HG03571 (cell line): ENCODE measurements at regions not wholly inside any gene's neighbourhood (a gene's known extent, or its start where the extent isn't known, plus 50 kb on each side); places are given as distances from the start of the nearest gene placed in this dataset.
"Not testable (repeated sequence)": the region's sequence is repeated elsewhere in the genome, so short reads cannot be mapped to it uniquely, and the experiment has no call there.

ENCODE experiments used
- ATAC-seq: cut with Tn5 transposase; IDR thresholded peaks from one replicate; pipeline ENCODE4 v1.9.1; 2021; ENCODE audit not compliant: unreplicated experiment

GRCh38 chr5:21341948-21342261, 1353.9 kb upstream of the CDH18 start:
- not testable (repeated sequence) for ATAC-seq

DNA sequence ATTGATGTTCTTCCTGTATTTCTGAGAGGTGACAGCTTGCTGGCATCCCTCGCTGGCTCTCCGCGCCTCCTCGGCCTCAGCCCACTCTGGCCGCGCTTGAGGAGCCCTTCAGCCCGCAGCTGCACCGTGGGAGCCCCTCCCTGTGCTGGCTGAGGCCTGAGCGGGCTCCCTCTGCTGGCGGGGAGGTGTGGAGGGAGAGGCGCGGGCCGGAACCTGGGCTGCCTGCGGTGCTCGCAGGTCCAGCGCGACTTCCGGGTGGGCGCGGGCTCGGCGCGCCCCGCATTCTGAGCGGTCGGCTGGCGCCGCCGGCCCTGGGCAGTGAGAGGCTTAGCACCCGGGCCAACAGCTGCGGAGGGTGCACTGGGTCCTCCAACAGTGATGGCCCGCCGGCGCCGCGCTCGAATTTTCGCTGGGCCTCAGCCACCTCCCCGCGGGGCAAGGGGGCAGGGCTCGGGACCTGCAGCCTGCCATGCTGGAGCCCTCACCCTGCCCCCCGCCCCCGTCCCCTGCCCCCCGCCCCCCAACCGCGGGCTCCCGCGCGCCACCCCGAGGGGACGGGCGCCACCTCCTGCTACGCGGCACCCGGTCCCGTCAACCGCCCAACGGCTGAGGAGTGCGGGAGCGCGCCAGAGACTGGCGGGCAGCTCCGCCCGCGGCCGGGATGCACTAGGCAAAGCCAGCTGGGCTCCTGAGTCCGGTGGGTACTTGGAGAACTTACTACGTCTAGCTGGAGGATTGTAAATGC, 1353.4 kb upstream of the CDH18 start:
- not testable (repeated sequence) for ATAC-seq

- ATAC-seq: not testable (repeated sequence)
Observed at GRCh38 chr5:21340233-21340632, 1352.2 kb upstream of the CDH18 start.

DNA sequence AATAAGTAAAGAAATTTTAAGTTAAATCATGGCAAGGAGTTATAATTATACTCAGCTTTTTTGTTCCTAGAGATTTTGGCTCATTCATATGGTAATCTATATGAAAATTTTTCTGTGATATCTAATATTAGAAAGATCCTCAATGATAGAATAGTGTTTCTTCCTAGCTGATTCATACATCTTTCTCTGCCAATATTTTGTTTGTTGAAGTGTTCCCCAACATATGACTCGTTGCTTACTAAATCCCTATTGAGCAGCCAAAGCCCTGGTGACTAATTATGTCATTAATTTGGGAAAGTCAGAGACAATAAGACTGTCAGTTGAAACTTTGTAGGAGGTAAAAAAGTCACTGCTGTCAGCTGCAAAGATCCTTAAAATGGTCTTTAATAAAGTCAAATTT, 1348.5 kb upstream of the CDH18 start:
- ATAC-seq: not testable (repeated sequence)

DNA sequence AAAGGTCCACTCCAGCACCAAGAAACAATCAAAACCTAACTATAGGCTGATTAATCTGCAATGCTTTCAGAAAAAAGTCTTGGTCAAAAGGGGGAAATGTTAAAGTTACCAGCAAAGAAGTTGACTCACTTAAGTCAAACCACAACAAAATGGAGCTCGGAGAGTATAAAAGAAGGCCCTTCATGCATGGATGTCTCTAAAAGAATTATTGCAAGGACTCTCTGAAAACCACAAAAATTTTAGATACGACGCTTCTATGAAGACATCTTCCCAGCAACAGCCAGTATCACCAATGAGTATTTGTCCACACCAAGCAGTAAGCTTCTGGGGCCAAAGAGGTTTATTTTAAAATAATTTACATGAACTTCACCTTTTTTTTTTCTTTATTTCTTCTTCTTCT, 1327.4 kb upstream of the CDH18 start:
- ATAC-seq: not testable (repeated sequence)

DNA sequence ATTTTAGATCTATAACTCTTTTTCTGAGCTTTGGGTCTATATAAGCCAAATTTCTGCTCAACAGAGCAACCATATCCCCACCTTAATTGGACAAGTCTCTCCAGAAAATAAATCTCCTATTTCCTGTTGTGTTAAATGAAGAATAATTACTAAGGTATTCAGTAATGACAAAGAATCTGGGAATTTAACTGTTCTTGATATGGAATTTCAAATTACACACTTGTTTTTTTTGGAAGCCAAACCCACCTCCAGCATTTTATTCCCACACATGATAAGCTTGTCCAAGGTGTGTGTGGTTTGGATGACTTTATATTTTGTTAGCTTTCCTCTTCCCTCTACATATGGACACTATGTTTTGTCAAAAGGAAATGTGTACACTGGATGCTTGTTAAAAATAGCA, 1313.2 kb upstream of the CDH18 start:
- not testable (repeated sequence) for ATAC-seq

DNA sequence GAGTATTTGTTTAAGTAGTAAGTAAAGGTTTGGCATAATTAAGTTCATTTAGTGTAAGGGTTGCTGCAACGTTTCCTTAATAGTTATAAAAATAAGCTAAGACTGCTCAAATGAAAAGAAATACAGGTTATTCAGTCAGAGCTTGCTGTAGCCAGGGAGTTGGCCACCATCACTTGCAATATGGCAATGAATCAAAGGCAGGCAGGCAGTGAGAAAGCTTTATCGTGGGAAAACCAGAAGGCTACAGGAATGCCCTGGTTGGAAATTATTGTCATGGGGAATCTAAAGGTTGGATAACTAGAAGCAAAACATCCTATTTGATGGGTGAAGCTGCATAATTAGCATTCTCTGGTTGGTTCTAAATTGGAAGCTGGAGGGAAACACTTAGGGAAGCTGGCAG, 1286.4 kb upstream of the CDH18 start:
- ATAC-seq: not testable (repeated sequence)

DNA sequence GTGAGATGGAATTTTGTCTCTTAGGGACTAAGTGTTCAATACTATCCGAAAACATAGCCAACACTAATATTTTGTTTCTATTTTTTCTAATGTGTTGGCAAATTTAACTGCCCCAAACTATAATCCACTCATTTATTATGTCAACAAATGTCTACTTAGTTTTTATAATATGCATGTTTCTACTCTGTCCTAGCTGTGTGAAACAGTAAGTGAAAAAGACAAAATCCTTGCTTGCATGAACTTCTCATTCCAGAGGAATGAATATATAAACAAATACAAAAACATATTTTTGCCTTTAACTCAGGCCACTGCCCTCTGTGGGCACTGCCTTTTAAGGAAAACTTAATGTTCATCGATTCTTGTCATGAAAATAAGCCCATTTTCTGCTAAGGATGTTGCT, 1275.4 kb upstream of the CDH18 start:
- no peak for ATAC-seq

- no peak for ATAC-seq
Observed at GRCh38 chr5:21254161-21254560, 1266.2 kb upstream of the CDH18 start.

DNA sequence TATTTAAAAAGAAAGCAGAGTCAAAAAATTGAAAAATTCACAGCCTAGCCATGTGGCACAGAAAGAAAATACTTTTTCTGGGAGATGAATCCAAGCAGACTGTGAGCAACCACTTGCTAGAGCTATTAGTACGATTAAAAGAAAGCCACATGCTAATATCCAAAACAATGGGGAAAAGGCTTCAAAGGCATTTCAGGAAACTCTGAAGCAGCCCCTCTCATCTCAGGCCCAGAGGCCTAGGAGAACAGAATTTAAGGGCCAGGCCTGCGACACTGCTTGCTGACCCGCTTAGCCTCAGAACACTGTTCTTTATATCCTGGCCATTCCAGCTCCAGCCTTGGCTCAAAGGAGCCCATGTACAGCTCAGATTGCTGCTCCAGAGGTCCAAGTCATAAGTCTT, 1257.0 kb upstream of the CDH18 start:
- no peak for ATAC-seq

DNA sequence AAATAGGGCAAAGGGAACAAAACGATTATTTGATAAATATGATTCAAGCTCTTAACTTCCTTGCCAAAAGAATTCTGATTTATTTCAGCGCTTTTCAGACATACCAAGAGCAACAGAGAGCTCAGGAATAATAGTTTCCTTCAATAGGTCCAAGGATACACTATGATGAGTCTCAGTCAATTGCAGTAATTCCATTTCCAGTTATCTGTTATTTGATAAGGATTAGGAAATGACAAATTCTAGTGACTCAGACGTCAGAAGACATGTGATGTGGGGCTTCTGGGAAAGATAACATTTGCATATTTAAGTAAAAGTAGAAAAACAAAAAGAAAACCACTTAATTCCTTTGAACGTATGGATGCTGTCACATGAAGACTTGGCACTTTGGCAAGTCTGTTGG, 1250.8 kb upstream of the CDH18 start:
- no peak for ATAC-seq

DNA sequence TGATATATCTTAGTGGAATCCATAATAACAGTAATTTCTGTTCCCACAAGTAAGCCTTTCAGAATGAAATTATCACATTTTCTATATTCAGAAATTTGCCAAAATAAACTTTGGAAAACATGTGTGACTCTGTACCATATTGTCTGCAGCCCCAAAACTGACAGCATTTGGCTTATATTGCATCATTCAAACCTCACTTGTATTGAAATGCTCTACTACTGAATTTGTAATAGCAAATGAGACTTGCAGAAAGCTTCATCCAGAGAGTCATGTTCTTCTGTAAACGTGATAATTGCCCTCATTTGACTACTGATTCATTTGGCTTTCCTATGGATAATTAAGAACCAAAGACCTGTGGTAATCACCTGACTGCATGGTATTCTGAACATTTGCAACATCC, 1249.5 kb upstream of the CDH18 start:
- no peak for ATAC-seq

DNA sequence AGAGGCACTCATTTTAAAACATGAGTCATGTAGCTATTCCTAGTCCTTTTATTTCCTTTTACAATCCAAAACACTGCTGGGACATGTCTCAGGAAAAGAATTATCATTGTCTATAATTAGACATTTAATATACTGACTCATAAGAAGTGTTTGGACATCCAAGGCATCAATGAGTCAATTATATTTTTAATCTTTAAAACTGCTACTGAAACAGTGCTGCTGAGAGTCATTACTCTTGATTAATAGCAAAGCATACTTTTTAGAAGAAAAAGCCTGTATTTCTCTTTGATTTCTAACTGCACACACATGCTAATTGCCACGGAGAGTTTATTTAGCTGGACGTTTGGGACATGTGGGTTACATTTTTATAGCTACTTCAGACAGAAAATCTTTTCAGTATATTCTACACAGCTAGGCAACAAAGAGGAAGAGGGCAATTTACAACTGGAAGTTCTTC, 1249.0 kb upstream of the CDH18 start:
- no peak for ATAC-seq

GRCh38 chr5:21236104-21236503, 1248.1 kb upstream of the CDH18 start:
- ATAC-seq: no peak

DNA sequence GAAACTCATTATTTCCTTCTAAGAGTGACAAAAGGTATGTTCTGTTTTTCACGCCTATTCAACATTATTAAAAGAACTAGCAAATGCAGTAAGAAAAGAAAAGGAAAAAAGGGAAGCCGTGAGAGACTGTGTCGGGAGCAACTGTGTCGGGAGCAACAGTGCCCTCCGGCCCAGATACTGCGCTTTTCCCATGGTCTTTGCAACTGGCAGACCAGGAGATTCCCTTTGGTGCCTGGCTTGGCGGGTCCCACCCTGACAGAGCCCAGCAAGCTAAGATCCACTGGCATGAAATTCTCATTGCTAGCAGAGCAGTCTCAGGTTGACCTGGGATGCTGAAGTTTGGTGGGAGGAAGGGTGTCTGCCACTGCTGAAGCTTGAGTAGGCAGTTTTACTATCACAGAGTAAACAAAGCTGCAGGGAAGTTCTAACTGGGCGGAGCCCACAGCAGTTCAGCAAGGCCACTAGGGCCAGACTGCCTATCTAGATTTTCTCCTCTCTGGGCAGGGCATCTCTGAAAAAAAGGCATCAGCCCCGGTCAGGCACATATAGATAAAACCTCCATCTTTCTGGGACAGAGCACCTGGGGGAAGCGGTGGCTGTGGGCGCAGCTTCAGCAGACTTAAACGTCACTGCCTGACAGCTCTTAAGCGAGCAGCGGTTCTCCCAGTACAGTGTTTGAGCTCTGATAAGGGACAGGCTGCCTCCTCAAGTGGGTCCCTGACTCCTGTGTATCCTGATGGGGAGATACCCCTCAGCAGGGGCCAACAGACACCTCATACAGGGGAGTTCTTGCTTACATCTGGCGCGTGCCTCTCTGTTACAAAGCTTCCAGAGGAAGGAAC, 1237.4 kb upstream of the CDH18 start:
- ATAC-seq: no peak

GRCh38 chr5:21221616-21222015, 1233.6 kb upstream of the CDH18 start:
- ATAC-seq: no peak

- no peak for ATAC-seq
Observed at GRCh38 chr5:21219966-21220365, 1232.0 kb upstream of the CDH18 start.

DNA sequence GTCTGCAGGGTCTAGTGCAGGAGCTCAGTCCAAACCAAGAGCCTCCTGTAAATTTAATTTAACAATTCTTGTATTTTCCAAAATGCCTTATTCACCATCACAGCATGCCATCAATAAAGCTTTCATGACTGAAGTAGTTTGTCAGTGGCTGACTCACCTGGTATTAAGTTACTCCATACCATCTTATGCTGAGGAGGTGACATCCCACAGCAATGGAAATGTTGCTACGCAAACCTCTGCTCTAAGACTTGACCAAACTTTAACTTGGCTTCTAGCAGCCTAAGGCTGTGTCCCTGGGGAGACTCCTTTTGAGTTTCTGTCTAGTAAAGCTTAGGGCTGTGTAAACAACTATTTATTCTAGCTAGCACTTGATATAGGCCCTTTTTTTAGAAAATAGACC, 1231.3 kb upstream of the CDH18 start:
- no peak for ATAC-seq

DNA sequence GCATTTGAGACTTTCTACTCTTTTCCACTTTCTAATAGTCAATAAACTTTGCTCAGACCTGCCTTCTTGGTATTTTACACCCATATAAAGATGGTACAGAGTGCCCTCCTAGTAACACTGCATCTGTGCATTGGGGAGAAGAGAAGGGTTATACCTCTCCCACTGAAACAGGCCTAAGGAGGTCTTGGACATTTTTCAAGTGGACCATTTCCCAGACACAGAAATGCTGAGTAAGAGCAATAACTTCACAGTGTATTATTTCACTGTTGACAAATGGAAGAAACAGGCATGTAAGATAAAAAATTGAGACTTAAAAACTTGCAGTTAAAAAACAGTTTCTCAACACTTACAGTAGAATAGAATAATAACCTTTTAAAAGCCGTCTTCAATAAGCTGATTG, 1224.0 kb upstream of the CDH18 start:
- ATAC-seq: no peak

GRCh38 chr5:21209409-21209808, 1221.4 kb upstream of the CDH18 start:
- no peak for ATAC-seq

DNA sequence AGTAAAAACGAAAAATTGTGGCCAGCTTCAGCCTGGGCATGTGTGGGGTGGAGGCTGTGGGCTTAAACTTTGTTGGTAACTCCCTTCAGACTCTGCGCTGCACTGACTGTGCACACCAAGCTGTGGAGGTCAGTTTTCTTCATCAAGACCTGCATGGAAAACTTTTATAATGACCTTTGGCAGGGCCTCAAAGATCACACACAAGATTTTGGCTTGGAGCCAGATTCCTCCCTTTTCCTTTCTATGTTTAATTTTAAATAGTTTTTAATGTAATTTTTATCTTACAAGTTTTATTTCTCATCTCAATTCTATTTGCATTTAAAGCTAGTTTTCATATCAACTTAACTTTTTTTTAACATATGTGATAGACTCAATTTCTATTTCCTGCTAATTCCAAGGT, 1211.1 kb upstream of the CDH18 start:
- ATAC-seq: no peak

DNA sequence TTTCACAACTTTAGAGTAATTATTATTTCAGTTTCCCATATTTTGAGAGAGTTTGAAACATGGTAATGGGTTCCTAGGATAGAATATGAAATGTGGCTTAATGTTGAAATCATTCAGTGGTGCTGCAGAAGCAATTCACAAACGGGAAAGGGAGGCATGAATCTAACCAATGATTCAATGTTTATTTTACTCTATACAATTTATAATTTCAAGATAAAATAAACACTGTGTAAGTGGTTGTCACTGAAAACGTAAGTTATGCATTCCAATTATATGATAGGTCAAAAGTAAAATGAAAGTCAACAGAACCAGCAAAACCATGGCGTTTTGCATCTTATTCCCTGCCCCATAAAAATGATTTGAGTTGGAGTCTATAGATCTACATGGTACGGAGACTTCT, 1207.1 kb upstream of the CDH18 start:
- no peak for ATAC-seq
